HEK293T (cell line): ENCODE measurements at regions not wholly inside any gene's neighbourhood (a gene's known extent, or its start where the extent isn't known, plus 50 kb on each side); places are given as distances from the start of the nearest gene placed in this dataset.

ENCODE experiments used
- CTCF ChIA-PET: fragments of 350-600 bp; formaldehyde crosslinking; extraction: SDS; loops from one replicate; lab custom pipeline; 2021; ENCODE audit warnings: antibody characterized with exemption, inconsistent platforms; lab: Yijun Ruan, JAX
- POLR2A ChIA-PET: fragments of 350-600 bp; formaldehyde crosslinking; extraction: SDS; loops from one replicate; lab custom pipeline; 2020; ENCODE audit warnings: antibody characterized with exemption, inconsistent platforms; lab: Yijun Ruan, JAX
- DNase-seq: peaks from one replicate; pipeline ENCODE4 v3.0.0; 2012; ENCODE audit warnings: mixed read lengths; ENCODE audit errors: extremely low spot score
- ARNT ChIP-seq: fragments of 450-650 bp; IDR thresholded peaks from 2 replicates; pipeline ENCODE4 v1.6.1; 2017; ENCODE audit warnings: mild to moderate bottlenecking
- BHLHE40 ChIP-seq: fragments of 450-650 bp; IDR thresholded peaks from 2 replicates; pipeline ENCODE4 v1.6.1; 2016; ENCODE audit warnings: mild to moderate bottlenecking, moderate library complexity, borderline replicate concordance
- CTBP1 ChIP-seq: fragments of 450-650 bp; IDR thresholded peaks from 2 replicates; pipeline ENCODE4 v1.6.1; 2016; ENCODE audit warnings: borderline replicate concordance
- ELF4 ChIP-seq: fragments of 450-650 bp; IDR thresholded peaks from 2 replicates; pipeline ENCODE4 v1.6.1; 2017; ENCODE audit warnings: antibody characterized with exemption
- FOXA1 ChIP-seq: fragments of 450-650 bp; IDR thresholded peaks from 2 replicates; pipeline ENCODE4 v1.6.1; 2016; ENCODE audit warnings: mild to moderate bottlenecking
- FOXK2 ChIP-seq: fragments of 450-650 bp; IDR thresholded peaks from 2 replicates; pipeline ENCODE4 v1.6.1; 2016; ENCODE audit warnings: mild to moderate bottlenecking
- FOXM1 ChIP-seq: fragments of 450-650 bp; IDR thresholded peaks from 2 replicates; pipeline ENCODE4 v1.6.1; 2017; ENCODE audit warnings: mild to moderate bottlenecking, borderline replicate concordance
- HDGF ChIP-seq: fragments of 450-650 bp; IDR thresholded peaks from 2 replicates; pipeline ENCODE4 v1.6.1; 2017; ENCODE audit warnings: antibody characterized with exemption, borderline replicate concordance
- L3MBTL2 ChIP-seq: fragments of 450-650 bp; conservative IDR thresholded peaks from 2 replicates; pipeline ENCODE4 v1.6.1; 2016; ENCODE audit warnings: mild to moderate bottlenecking
- LEF1 ChIP-seq: fragments of 450-650 bp; IDR thresholded peaks from 2 replicates; pipeline ENCODE4 v1.6.1; 2017; ENCODE audit warnings: mild to moderate bottlenecking, borderline replicate concordance
- NFRKB ChIP-seq: fragments of 450-650 bp; IDR thresholded peaks from 2 replicates; pipeline ENCODE4 v1.6.1; 2016; ENCODE audit warnings: mild to moderate bottlenecking, moderate library complexity
- PKNOX1 ChIP-seq: fragments of 450-650 bp; IDR thresholded peaks from 2 replicates; pipeline ENCODE4 v1.6.1; 2016
- SP1 ChIP-seq: fragments of 450-650 bp; IDR thresholded peaks from 2 replicates; pipeline ENCODE4 v1.6.1; 2017
- SUZ12 ChIP-seq: fragments of 450-650 bp; IDR thresholded peaks from 2 replicates; pipeline ENCODE4 v1.6.1; 2016; ENCODE audit warnings: mild to moderate bottlenecking
- TARDBP ChIP-seq: fragments of 450-650 bp; IDR thresholded peaks from 2 replicates; pipeline ENCODE4 v1.6.1; 2016
- ZNF384 ChIP-seq: fragments of 450-650 bp; IDR thresholded peaks from 2 replicates; pipeline ENCODE4 v1.6.1; 2016

GRCh38 chr17:72065556-72065955 is 55.3 kb upstream of the SOX9 start:
- CTCF ChIA-PET, result interaction anchor here (0.5 kb wide), 1 partner anchor 1298 kb away, joined by 3 read pairs; no protein-coding TSS in a partner anchor

GRCh38 chr17:72068643-72069042 is 52.2 kb upstream of the SOX9 start:
- POLR2A ChIA-PET, result no interaction called here
- no peak for DNase-seq

More at GRCh38 chr17:72065556-72065955, 55.3 kb upstream of the SOX9 start:
- DNase-seq, result no peak
- no peak for TF ChIP-seq FOXM1
- TF ChIP-seq CTBP1, result no peak
- no peak for TF ChIP-seq TARDBP
- TF ChIP-seq ELF4, result no peak
- TF ChIP-seq BHLHE40, result no peak
- no peak for TF ChIP-seq L3MBTL2
- no peak for TF ChIP-seq ARNT
- TF ChIP-seq ZNF384, result no peak
- no peak for TF ChIP-seq FOXA1
- no peak for TF ChIP-seq LEF1
- TF ChIP-seq HDGF, result no peak
- no peak for TF ChIP-seq SUZ12
- TF ChIP-seq SP1, result no peak
- TF ChIP-seq FOXK2, result no peak
- no peak for TF ChIP-seq PKNOX1
- POLR2A ChIA-PET, result no interaction called here

GRCh38 chr17:72069586-72070202 is 51.1 kb upstream of the SOX9 start:
- CTCF ChIA-PET, result no interaction called here

More at GRCh38 chr17:72068643-72069042, 52.2 kb upstream of the SOX9 start:
- TF ChIP-seq FOXA1 (no peak), CTBP1 (no peak), SP1 (no peak), FOXM1 (no peak), BHLHE40 (no peak), ZNF384 (no peak), TARDBP (no peak), HDGF (no peak), SUZ12 (no peak), ELF4 (no peak), PKNOX1 (no peak), LEF1 (no peak), ARNT (no peak), FOXK2 (no peak), NFRKB (no peak), L3MBTL2 (no peak)
- CTCF ChIA-PET, result no interaction called here

More at GRCh38 chr17:72069586-72070202, 51.1 kb upstream of the SOX9 start:
- DNase-seq, result no peak
- no peak for TF ChIP-seq PKNOX1
- TF ChIP-seq HDGF, result no peak
- POLR2A ChIA-PET, result no interaction called here
